IMR-90 (cell line): ENCODE measurements at regions not wholly inside any gene's neighbourhood (a gene's known extent, or its start where the extent isn't known, plus 50 kb on each side); places are given as distances from the start of the nearest gene placed in this dataset.

Experiments
- ATAC-seq: fragments of 200-7000 bp; cut with Tn5 transposase; 2 replicates; pipeline ENCODE4 v1.9.1; 2020; ENCODE audit warnings: low read depth, mild to moderate bottlenecking, moderate library complexity
- BruUV-seq: library from RNA; stranded (reverse); fragments of 400-500 nt; replicated peaks from 2 replicates; lab custom pipeline; 2021; lab: Mats Ljungman, UMichigan
- CTCF ChIA-PET: fragments of 300-600 bp; formaldehyde crosslinking; extraction: SDS; loops from one replicate; lab custom pipeline; 2021; ENCODE audit warnings: antibody characterized with exemption; lab: Yijun Ruan, JAX
- POLR2A ChIA-PET: fragments of 300-600 bp; sonication (Branson Sonifier 250); formaldehyde crosslinking; loops from one replicate; lab custom pipeline; 2022; ENCODE audit warnings: antibody characterized with exemption; ENCODE audit not compliant: unreplicated experiment; lab: Charles Lee
- DNase-seq: peaks from one replicate; pipeline ENCODE4 v3.0.0; 2013
- H2AFZ ChIP-seq: replicated peaks from 2 replicates; pipeline ENCODE3; 2013; ENCODE audit warnings: low read length, mild to moderate bottlenecking; ENCODE audit not compliant: poor library complexity
- H2AK5ac ChIP-seq: 2 replicates; pipeline ENCODE4 v1.6.1; 2013; ENCODE audit warnings: low read depth, low read length, inconsistent platforms
- H2AK9ac ChIP-seq: replicated peaks from 2 replicates; pipeline ENCODE3; 2013; ENCODE audit warnings: mild to moderate bottlenecking, low read depth, low read length, moderate library complexity; ENCODE audit not compliant: poor library complexity
- H2BK120ac ChIP-seq: 2 replicates; pipeline ENCODE4 v1.6.1; 2013; ENCODE audit warnings: low read depth, low read length, inconsistent platforms
- H2BK15ac ChIP-seq: 3 replicates; pipeline ENCODE4 v1.6.1; 2013; ENCODE audit warnings: low read depth, low read length, inconsistent platforms
- H2BK20ac ChIP-seq: 2 replicates; pipeline ENCODE4 v1.6.1; 2013; ENCODE audit warnings: low read depth, mild to moderate bottlenecking, inconsistent platforms, low read length, moderate library complexity
- H2BK5ac ChIP-seq: 2 replicates; pipeline ENCODE4 v1.6.1; 2013; ENCODE audit warnings: mild to moderate bottlenecking, low read depth, low read length, inconsistent platforms; ENCODE audit not compliant: poor library complexity, severe bottlenecking
- H3K14ac ChIP-seq: replicated peaks from 2 replicates; pipeline ENCODE4 v1.6.1; 2013; ENCODE audit warnings: low read depth, low read length, inconsistent platforms
- H3K18ac ChIP-seq: 2 replicates; pipeline ENCODE4 v1.6.1; 2013; ENCODE audit warnings: low read depth, low read length, control low read depth
- H3K23ac ChIP-seq: 2 replicates; pipeline ENCODE4 v1.6.1; 2013; ENCODE audit warnings: low read depth, low read length, inconsistent platforms
- H3K27ac ChIP-seq: 2 replicates; pipeline ENCODE4 v1.5.1; 2013; ENCODE audit warnings: mild to moderate bottlenecking, control low read depth, low read length; ENCODE audit not compliant: insufficient read depth
- H3K27me3 ChIP-seq: 2 replicates; pipeline ENCODE4 v1.6.1; 2013; ENCODE audit warnings: low read length; ENCODE audit not compliant: control insufficient read depth, insufficient read depth
- H3K36me3 ChIP-seq: 2 replicates; pipeline ENCODE4 v1.6.1; 2013; ENCODE audit warnings: low read length, mixed read lengths; ENCODE audit not compliant: control insufficient read depth, insufficient read depth
- H3K4ac ChIP-seq: 2 replicates; pipeline ENCODE4 v1.6.1; 2013; ENCODE audit warnings: low read depth, low read length, inconsistent platforms
- H3K4me1 ChIP-seq: 2 replicates; pipeline ENCODE4 v1.6.1; 2013; ENCODE audit warnings: low read length, mixed read lengths; ENCODE audit not compliant: control insufficient read depth, insufficient read depth
- H3K4me2 ChIP-seq: 2 replicates; pipeline ENCODE4 v1.6.1; 2013; ENCODE audit warnings: low read depth, mild to moderate bottlenecking, control low read depth, low read length, moderate library complexity
- H3K4me3 ChIP-seq: 2 replicates; pipeline ENCODE4 v1.5.1; 2013; ENCODE audit warnings: low read depth, mild to moderate bottlenecking, control low read depth, low read length, moderate library complexity; ENCODE audit not compliant: insufficient read depth
- H3K56ac ChIP-seq: 2 replicates; pipeline ENCODE4 v1.6.1; 2013; ENCODE audit warnings: low read length, inconsistent platforms; ENCODE audit not compliant: insufficient read depth; ENCODE audit errors: extremely low read depth
- H3K79me1 ChIP-seq, 2 experiments: 2 replicates each; pipeline ENCODE4 v1.6.1; 2013; ENCODE audit warnings: low read length in 2 of 2, inconsistent platforms in 1 of 2, low read depth in 1 of 2
- H3K9ac ChIP-seq: 2 replicates; pipeline ENCODE4 v1.6.1; 2013; ENCODE audit warnings: low read depth, low read length, control low read depth
- H3K9me1 ChIP-seq: 2 replicates; pipeline ENCODE4 v1.6.1; 2013; ENCODE audit warnings: low read length, inconsistent platforms; ENCODE audit not compliant: insufficient read depth
- H3K9me3 ChIP-seq: 2 replicates; pipeline ENCODE4 v1.6.1; 2013; ENCODE audit warnings: low read length; ENCODE audit not compliant: control insufficient read depth, insufficient read depth
- H4K20me1 ChIP-seq: 2 replicates; pipeline ENCODE4 v1.6.1; 2013; ENCODE audit warnings: low read length, inconsistent platforms; ENCODE audit not compliant: insufficient read depth
- H4K5ac ChIP-seq: 2 replicates; pipeline ENCODE4 v1.6.1; 2013; ENCODE audit warnings: mild to moderate bottlenecking, low read depth, low read length, control low read depth
- H4K8ac ChIP-seq, 2 experiments: 2 replicates each; pipeline ENCODE4 v1.6.1; 2013; ENCODE audit warnings: low read depth in 2 of 2, low read length in 2 of 2, control low read depth in 1 of 2, inconsistent platforms in 1 of 2
- H4K91ac ChIP-seq: 2 replicates; pipeline ENCODE4 v1.6.1; 2013; ENCODE audit warnings: low read depth, low read length, inconsistent platforms; ENCODE audit not compliant: insufficient read depth
- BHLHE40 ChIP-seq: fragments of 150-350 bp; IDR thresholded peaks from 2 replicates; pipeline ENCODE4 v1.6.1; 2016; ENCODE audit warnings: mild to moderate bottlenecking, low read depth, low read length
- CEBPB ChIP-seq: IDR thresholded peaks from 2 replicates; pipeline ENCODE4 v1.6.1; 2012; ENCODE audit warnings: low read depth, low read length, improper control_type of control experiment
- CHD1 ChIP-seq: IDR thresholded peaks from 2 replicates; pipeline ENCODE4 v1.6.1; 2012; ENCODE audit warnings: low read depth, low read length, improper control_type of control experiment
- ELK1 ChIP-seq: fragments of 150-350 bp; IDR thresholded peaks from 2 replicates; pipeline ENCODE4 v1.6.1; 2016; ENCODE audit warnings: low read depth, mild to moderate bottlenecking, low read length, moderate library complexity, borderline replicate concordance
- FOS ChIP-seq: fragments of 150-350 bp; IDR thresholded peaks from 2 replicates; pipeline ENCODE4 v1.6.1; 2016; ENCODE audit warnings: low read depth, low read length
- MAFK ChIP-seq: IDR thresholded peaks from 2 replicates; pipeline ENCODE4 v1.6.1; 2012; ENCODE audit warnings: low read depth, low read length, improper control_type of control experiment
- MAZ ChIP-seq: IDR thresholded peaks from 2 replicates; pipeline ENCODE4 v1.6.1; 2012; ENCODE audit warnings: low read depth, mild to moderate bottlenecking, low read length, improper control_type of control experiment, moderate library complexity, borderline replicate concordance
- MXI1 ChIP-seq: IDR thresholded peaks from 2 replicates; pipeline ENCODE4 v1.6.1; 2012; ENCODE audit warnings: low read depth, mild to moderate bottlenecking, low read length, moderate library complexity, borderline replicate concordance
- NFE2L2 ChIP-seq: fragments of 150-350 bp; IDR thresholded peaks from 2 replicates; pipeline ENCODE4 v1.6.1; 2016; ENCODE audit warnings: low read depth, mild to moderate bottlenecking, low read length
- POLR2A ChIP-seq: IDR thresholded peaks from 2 replicates; pipeline ENCODE4 v1.6.1; 2012; ENCODE audit warnings: mild to moderate bottlenecking, low read depth, low read length
- RAD21 ChIP-seq: IDR thresholded peaks from 2 replicates; pipeline ENCODE4 v1.6.1; 2012; ENCODE audit warnings: low read length, improper control_type of control experiment
- RCOR1 ChIP-seq: IDR thresholded peaks from 2 replicates; pipeline ENCODE4 v1.6.1; 2012; ENCODE audit warnings: mild to moderate bottlenecking, low read length, improper control_type of control experiment; ENCODE audit not compliant: insufficient replicate concordance
- RFX5 ChIP-seq: IDR thresholded peaks from 2 replicates; pipeline ENCODE4 v1.8.0; 2012; ENCODE audit warnings: low read depth, mild to moderate bottlenecking, low read length, moderate library complexity
- SMC3 ChIP-seq: fragments of 150-350 bp; IDR thresholded peaks from 2 replicates; pipeline ENCODE4 v1.6.1; 2016; ENCODE audit warnings: low read depth, mild to moderate bottlenecking, antibody characterized with exemption, low read length, moderate library complexity
- USF2 ChIP-seq: fragments of 150-350 bp; IDR thresholded peaks from 2 replicates; pipeline ENCODE4 v1.6.1; 2017; ENCODE audit warnings: mild to moderate bottlenecking, antibody characterized with exemption, low read length, low read depth
- WGBS, 2 experiments: methylation state at CpG; one replicate each; pipeline versions ENCODE4 v1.1.5 to v1.1.7; 2013; ENCODE audit warnings: missing lambda C conversion rate in 2 of 2; ENCODE audit not compliant: insufficient read length in 1 of 2; ENCODE audit errors: extremely low coverage in 2 of 2; 5-methylcytosine and 5-hydroxymethylcytosine counted together
- dilution Hi-C: fragments of 300-500 bp; cut with HindIII; formaldehyde crosslinking; loops from one replicate; pipeline ENCODE4 v1.14.3; 2018; ENCODE audit warnings: low sequenced_read_pairs; ENCODE audit not compliant: unreplicated experiment
- in situ Hi-C: fragments of 300-500 bp; cut with MboI; formaldehyde crosslinking; loops from 3 replicates; pipeline ENCODE4 v1.14.3; 2019; ENCODE audit warnings: low sequenced_read_pairs, inconsistent platforms, mixed read lengths
- intact Hi-C: fragments of 100-400 bp; cut with micrococcal nuclease; formaldehyde crosslinking; loops from 2 replicates; pipeline ENCODE4 v1.10.0; 2022
- TF ChIP-seq, protein P1 (sequence below): conservative IDR thresholded peaks from 2 replicates; pipeline ENCODE4 v1.5.1; 2012; ENCODE audit warnings: mild to moderate bottlenecking, low read depth, low read length, improper control_type of control experiment

GRCh38 chr2:192327576-192327975 lies 132.8 kb upstream of the TMEFF2 start:
- no peak overlapping the region for H2AK9ac ChIP-seq
- no peak overlapping the region for H2BK15ac ChIP-seq
- no peak overlapping the region for H2BK20ac ChIP-seq
- intact Hi-C loops (no loop called here), in situ Hi-C loops (no loop called here), dilution Hi-C loops (no loop called here)
- H3K9me3 ChIP-seq = no peaks in the 10 kb centered on the region
- no peaks in the 10 kb centered on the region for H3K36me3 ChIP-seq
- no peak overlapping the region for H3K56ac ChIP-seq
- no peaks in the 10 kb centered on the region for H3K4me1 ChIP-seq
- no peak overlapping the region for H2AFZ ChIP-seq
- H3K4ac ChIP-seq = no peak overlapping the region
- no peak overlapping the region for H3K9ac ChIP-seq
- H3K27me3 ChIP-seq = no peaks in the 10 kb centered on the region
- H3K23ac ChIP-seq = no peak overlapping the region
- no peaks in the 10 kb centered on the region for H3K79me1 ChIP-seq
- WGBS, 2 experiments = no CpG with 5 or more reads among the region's 1 CpG
- no peak overlapping the region for H3K4me3 ChIP-seq
- no peaks in the 10 kb centered on the region for H3K9me1 ChIP-seq
- no TSS peak for BruUV-seq
- no peak overlapping the region for H4K5ac ChIP-seq
- TF ChIP-seq FOS = no peak
- no peak for TF ChIP-seq MAFK
- TF ChIP-seq RFX5 = no peak
- no peak for TF ChIP-seq RAD21
- TF ChIP-seq NFE2L2 = no peak
- TF ChIP-seq, protein P1, sequence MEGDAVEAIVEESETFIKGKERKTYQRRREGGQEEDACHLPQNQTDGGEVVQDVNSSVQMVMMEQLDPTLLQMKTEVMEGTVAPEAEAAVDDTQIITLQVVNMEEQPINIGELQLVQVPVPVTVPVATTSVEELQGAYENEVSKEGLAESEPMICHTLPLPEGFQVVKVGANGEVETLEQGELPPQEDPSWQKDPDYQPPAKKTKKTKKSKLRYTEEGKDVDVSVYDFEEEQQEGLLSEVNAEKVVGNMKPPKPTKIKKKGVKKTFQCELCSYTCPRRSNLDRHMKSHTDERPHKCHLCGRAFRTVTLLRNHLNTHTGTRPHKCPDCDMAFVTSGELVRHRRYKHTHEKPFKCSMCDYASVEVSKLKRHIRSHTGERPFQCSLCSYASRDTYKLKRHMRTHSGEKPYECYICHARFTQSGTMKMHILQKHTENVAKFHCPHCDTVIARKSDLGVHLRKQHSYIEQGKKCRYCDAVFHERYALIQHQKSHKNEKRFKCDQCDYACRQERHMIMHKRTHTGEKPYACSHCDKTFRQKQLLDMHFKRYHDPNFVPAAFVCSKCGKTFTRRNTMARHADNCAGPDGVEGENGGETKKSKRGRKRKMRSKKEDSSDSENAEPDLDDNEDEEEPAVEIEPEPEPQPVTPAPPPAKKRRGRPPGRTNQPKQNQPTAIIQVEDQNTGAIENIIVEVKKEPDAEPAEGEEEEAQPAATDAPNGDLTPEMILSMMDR = no peak
- TF ChIP-seq RCOR1 = no peak
- TF ChIP-seq CEBPB = no peak
- no peak for TF ChIP-seq ELK1
- TF ChIP-seq BHLHE40 = no peak
- no peak for TF ChIP-seq MAZ
- no peak for TF ChIP-seq SMC3
- TF ChIP-seq USF2 = no peak
- no peak for TF ChIP-seq CHD1
- TF ChIP-seq POLR2A = no peak
- TF ChIP-seq MXI1 = no peak
- ATAC-seq (no peak), DNase-seq (no peak)
- ChIA-PET CTCF (interaction anchor here (1.0 kb wide), 1 partner anchor 133 kb away, joined by 3 read pairs; the partner anchor contains the start of gene TMEFF2), POLR2A (no interaction called here)
- no peak overlapping the region for H3K18ac ChIP-seq
- no peak overlapping the region for H2AK5ac ChIP-seq
- no peak overlapping the region for H4K8ac ChIP-seq
- H4K91ac ChIP-seq = no peak overlapping the region
- H3K4me2 ChIP-seq = no peak overlapping the region
- H2BK5ac ChIP-seq = no peak overlapping the region
- H3K27ac ChIP-seq = no peak overlapping the region
- no peaks in the 10 kb centered on the region for H4K20me1 ChIP-seq
- H3K14ac ChIP-seq = no peak overlapping the region
- H2BK120ac ChIP-seq = no peak overlapping the region
